PC-3 (cell line): ENCODE measurements at regions not wholly inside any gene's neighbourhood (a gene's known extent, or its start where the extent isn't known, plus 50 kb on each side); places are given as distances from the start of the nearest gene placed in this dataset.

ENCODE experiments used
- EZH2 ChIP-seq: fragments of 300-600 bp; sonication (generic); IDR thresholded peaks from one replicate; pipeline ENCODE4 v1.6.1; 2017; ENCODE audit warnings: antibody characterized with exemption, mild to moderate bottlenecking, low read length; ENCODE audit not compliant: unreplicated experiment
- TF ChIP-seq, protein P1 (sequence below): fragments of 300-600 bp; sonication (generic); conservative IDR thresholded peaks from 2 replicates; pipeline ENCODE4 v1.5.1; 2017; ENCODE audit warnings: antibody characterized with exemption, low read depth, mild to moderate bottlenecking, low read length

DNA sequence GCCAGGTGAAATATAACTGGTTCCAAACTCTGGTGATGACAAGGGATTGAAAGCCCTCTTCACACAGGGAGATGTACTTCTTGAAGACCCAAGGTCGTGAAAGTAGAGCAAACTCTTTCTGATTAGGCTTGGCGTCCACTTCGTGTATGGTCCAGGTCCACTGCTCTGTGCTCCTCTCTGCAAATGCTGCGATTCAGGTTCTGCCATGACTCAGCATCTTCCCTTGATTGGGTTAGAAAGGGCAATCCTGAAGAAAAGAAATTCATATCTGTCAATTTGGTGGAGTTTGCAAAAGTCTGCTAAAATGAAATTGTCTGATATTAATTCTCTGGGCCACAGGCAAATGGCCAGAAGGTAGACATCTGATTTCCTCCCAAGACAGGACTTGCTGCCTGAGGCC lies 431.4 kb downstream of the ACTR3B start:
- TF ChIP-seq, protein P1, sequence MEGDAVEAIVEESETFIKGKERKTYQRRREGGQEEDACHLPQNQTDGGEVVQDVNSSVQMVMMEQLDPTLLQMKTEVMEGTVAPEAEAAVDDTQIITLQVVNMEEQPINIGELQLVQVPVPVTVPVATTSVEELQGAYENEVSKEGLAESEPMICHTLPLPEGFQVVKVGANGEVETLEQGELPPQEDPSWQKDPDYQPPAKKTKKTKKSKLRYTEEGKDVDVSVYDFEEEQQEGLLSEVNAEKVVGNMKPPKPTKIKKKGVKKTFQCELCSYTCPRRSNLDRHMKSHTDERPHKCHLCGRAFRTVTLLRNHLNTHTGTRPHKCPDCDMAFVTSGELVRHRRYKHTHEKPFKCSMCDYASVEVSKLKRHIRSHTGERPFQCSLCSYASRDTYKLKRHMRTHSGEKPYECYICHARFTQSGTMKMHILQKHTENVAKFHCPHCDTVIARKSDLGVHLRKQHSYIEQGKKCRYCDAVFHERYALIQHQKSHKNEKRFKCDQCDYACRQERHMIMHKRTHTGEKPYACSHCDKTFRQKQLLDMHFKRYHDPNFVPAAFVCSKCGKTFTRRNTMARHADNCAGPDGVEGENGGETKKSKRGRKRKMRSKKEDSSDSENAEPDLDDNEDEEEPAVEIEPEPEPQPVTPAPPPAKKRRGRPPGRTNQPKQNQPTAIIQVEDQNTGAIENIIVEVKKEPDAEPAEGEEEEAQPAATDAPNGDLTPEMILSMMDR, result no peak
- TF ChIP-seq EZH2, result no peak
